Upper lobe of right lung (tissue), 1 donor: ENCODE measurements at regions not wholly inside any gene's neighbourhood (a gene's known extent, or its start where the extent isn't known, plus 50 kb on each side); places are given as distances from the start of the nearest gene placed in this dataset.

Experiments
- ATAC-seq: fragments of 200-7000 bp; cut with Tn5 transposase; one replicate; pipeline ENCODE4 v1.9.1; 2020; ENCODE audit warnings: mild to moderate bottlenecking, moderate library complexity
- DNase-seq: peaks from one replicate; pipeline ENCODE4 v3.0.0-alpha.2; 2020
- H3K27ac ChIP-seq: fragments of 200-600 bp; one replicate; pipeline ENCODE4 v1.8.0; 2022
- H3K27me3 ChIP-seq: fragments of 200-600 bp; one replicate; pipeline ENCODE4 v1.8.0; 2022; ENCODE audit warnings: mild to moderate bottlenecking
- H3K36me3 ChIP-seq: fragments of 200-600 bp; one replicate; pipeline ENCODE4 v1.8.0; 2022
- H3K4me1 ChIP-seq: fragments of 200-600 bp; one replicate; pipeline ENCODE4 v1.8.0; 2022
- H3K4me3 ChIP-seq: fragments of 200-600 bp; one replicate; pipeline ENCODE4 v1.8.0; 2022; ENCODE audit warnings: mild to moderate bottlenecking
- H3K9me3 ChIP-seq: fragments of 200-600 bp; one replicate; pipeline ENCODE4 v1.8.0; 2022
- CTCF ChIP-seq: fragments of 200-600 bp; IDR thresholded peaks from one replicate; pipeline ENCODE4 v1.8.0; 2022; ENCODE audit warnings: antibody characterized with exemption
- intact Hi-C: fragments of 100-400 bp; cut with DNase I; formaldehyde crosslinking; loops from one replicate; pipeline ENCODE4 v1.11.0; 2022
- donor health status: DM: no; HTN: yes; CAD: no; lungs with severe emphysema.

DNA sequence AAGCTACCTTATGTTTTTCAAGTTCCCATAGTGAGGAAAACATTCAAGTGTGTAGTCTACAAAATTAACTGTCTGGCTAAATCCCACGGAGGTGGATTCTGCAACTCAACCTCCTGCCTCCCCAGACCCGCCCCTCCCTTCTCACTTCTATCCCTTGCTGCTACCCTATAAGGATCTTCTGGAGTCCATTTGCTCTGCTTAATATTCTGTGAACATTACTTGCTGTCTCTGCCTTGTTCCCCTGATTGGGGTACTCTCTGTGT, 163.2 kb downstream of the KCNE4 start:
- intact Hi-C loops: no loop called here
- DNase-seq (no peak), ATAC-seq (no peak)
- TF ChIP-seq CTCF: no peak
- Histone ChIP-seq H3K4me3 (no peak overlapping the region), H3K4me1 (no peaks in the 10 kb centered on the region), H3K9me3 (peaks cover 5% of the 10 kb centered on the region), H3K27ac (no peak overlapping the region), H3K27me3 (no peaks in the 10 kb centered on the region), H3K36me3 (no peaks in the 10 kb centered on the region)

DNA sequence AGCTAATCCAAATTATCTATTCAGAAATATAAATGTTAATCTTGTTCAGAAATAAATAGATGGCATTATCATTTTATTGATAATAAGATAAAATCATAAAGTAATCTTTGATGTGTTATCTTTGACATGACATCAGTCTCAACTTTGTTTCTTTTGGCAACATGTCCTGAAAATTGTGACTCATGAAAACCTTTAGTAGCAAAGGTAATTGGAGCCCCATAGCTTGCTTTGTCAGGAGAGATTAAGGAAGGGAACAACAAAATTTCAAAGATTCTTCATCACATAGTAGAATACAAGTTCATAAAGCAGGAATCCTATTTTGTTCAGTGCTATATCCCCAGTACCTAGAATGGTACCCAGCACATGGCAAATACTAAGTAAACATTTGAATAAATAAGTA, 165.4 kb downstream of the KCNE4 start:
- no peak for ATAC-seq
- H3K27ac ChIP-seq: no peak overlapping the region
- no peak overlapping the region for H3K4me3 ChIP-seq
- H3K9me3 ChIP-seq: no peaks in the 10 kb centered on the region
- TF ChIP-seq CTCF: no peak
- H3K36me3 ChIP-seq: no peaks in the 10 kb centered on the region
- H3K4me1 ChIP-seq: no peaks in the 10 kb centered on the region
- no peaks in the 10 kb centered on the region for H3K27me3 ChIP-seq
- intact Hi-C loops: no loop called here
- no peak for DNase-seq

DNA sequence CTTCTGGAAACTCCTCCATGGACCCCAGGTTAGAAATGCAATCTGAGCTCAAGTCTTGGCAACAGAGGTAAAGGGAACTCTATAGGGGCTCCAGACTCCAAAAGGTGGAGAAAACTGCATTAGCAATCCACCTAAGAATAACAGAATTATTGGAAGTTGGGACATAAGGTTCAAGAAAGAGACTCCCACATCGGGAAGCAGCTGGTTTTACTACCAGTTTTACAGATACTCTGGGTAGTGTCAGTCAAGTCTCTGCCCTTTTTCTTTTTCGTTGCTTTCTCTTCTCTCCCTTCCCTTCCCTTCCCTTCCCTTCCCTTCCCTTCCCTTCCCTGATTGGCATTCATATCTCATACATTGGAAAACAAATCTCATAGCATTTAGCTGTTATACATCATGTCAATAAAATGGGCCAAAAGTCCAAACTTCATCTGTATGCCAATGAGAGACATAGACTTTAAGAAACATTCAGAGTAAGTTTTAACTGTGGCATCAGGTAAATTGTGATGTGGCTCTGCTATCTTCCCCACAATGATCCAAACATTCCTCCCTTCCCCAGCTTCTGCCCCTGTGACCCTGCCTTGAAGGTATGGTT, 166.7 kb downstream of the KCNE4 start:
- no peaks in the 10 kb centered on the region for H3K9me3 ChIP-seq
- TF ChIP-seq CTCF: no peak
- H3K27me3 ChIP-seq: no peaks in the 10 kb centered on the region
- DNase-seq (no peak), ATAC-seq (no peak)
- H3K36me3 ChIP-seq: no peaks in the 10 kb centered on the region
- H3K4me1 ChIP-seq: no peaks in the 10 kb centered on the region
- no peak overlapping the region for H3K27ac ChIP-seq
- no peak overlapping the region for H3K4me3 ChIP-seq
- intact Hi-C loops: no loop called here

GRCh38 chr2:223219872-223220657, 168.1 kb downstream of the KCNE4 start:
- Histone ChIP-seq H3K27ac (no peak overlapping the region), H3K4me1 (no peaks in the 10 kb centered on the region), H3K27me3 (no peaks in the 10 kb centered on the region), H3K9me3 (no peaks in the 10 kb centered on the region), H3K4me3 (no peak overlapping the region), H3K36me3 (no peaks in the 10 kb centered on the region)
- intact Hi-C loops: no loop called here
- ATAC-seq (no peak), DNase-seq (no peak)
- TF ChIP-seq CTCF: no peak

- ATAC-seq (no peak), DNase-seq (no peak)
- H3K9me3 ChIP-seq: no peaks in the 10 kb centered on the region
- H3K4me1 ChIP-seq: no peaks in the 10 kb centered on the region
- no peaks in the 10 kb centered on the region for H3K27me3 ChIP-seq
- no peak for TF ChIP-seq CTCF
- intact Hi-C loops: no loop called here
- no peak overlapping the region for H3K4me3 ChIP-seq
- no peak overlapping the region for H3K27ac ChIP-seq
- H3K36me3 ChIP-seq: no peaks in the 10 kb centered on the region
Measured at GRCh38 chr2:223220658-223220925, 168.6 kb downstream of the KCNE4 start.
